K562 (cell line): ENCODE measurements at regions not wholly inside any gene's neighbourhood (a gene's known extent, or its start where the extent isn't known, plus 50 kb on each side); places are given as distances from the start of the nearest gene placed in this dataset.

Experiments used
- ATAC-seq: fragments of 200-7000 bp; cut with Tn5 transposase; 3 replicates; pipeline ENCODE4 v1.9.1; 2020; ENCODE audit warnings: moderate library complexity
- BruUV-seq: library from RNA; stranded (reverse); fragments of 400-500 nt; replicated peaks from 2 replicates; lab custom pipeline; 2021; lab: Mats Ljungman, UMichigan
- CTCF ChIA-PET: fragments of 300-600 bp; formaldehyde crosslinking; extraction: SDS; loops from one replicate; lab custom pipeline; 2021; ENCODE audit warnings: low intra/inter-chr PET ratio; lab: Yijun Ruan, JAX
- POLR2A ChIA-PET: fragments of 300-600, 350-650 bp; sonication (Branson Sonifier 250); formaldehyde crosslinking; extraction: SDS; loops from one replicate; lab custom pipeline; 2021; ENCODE audit warnings: antibody characterized with exemption, inconsistent platforms; lab: Yijun Ruan, JAX
- DNase-seq, 4 experiments: peaks; one replicate each; pipeline versions ENCODE4 v3.0.0 to v3.0.0-alpha.2; 2011 to 2018; ENCODE audit warnings: low spot score in 3 of 4, mixed read lengths in 3 of 4; ENCODE audit errors: extremely low read depth in 1 of 4
- FAIRE-seq: peaks from 2 replicates; lab custom pipeline; 2011; peaks lifted over from hg19 to GRCh38; lab: Jason Lieb, UNC
- H2AFZ ChIP-seq: 2 replicates; pipeline ENCODE4 v1.6.0; 2011; ENCODE audit warnings: low read depth, low read length, control low read depth, inconsistent platforms
- H3K27ac ChIP-seq: fragments of 200-600 bp; 3 replicates; pipeline ENCODE4 v1.8.0; 2011; ENCODE audit warnings: low read depth, mild to moderate bottlenecking, control low read depth, inconsistent platforms, low read length, moderate library complexity, mixed read lengths; ENCODE audit errors: extremely low read depth
- H3K27me3 ChIP-seq, 2 experiments: fragments of 300-600 bp in 1 of 2; 2 replicates in 1 of 2; 3 replicates in 1 of 2; pipeline versions ENCODE4 v1.6.0 to v1.8.0; 2011; ENCODE audit warnings: inconsistent platforms in 2 of 2, low read length in 2 of 2, mild to moderate bottlenecking in 1 of 2, mixed read lengths in 1 of 2, moderate library complexity in 1 of 2; ENCODE audit not compliant: control insufficient read depth in 2 of 2, insufficient read depth in 2 of 2
- H3K36me3 ChIP-seq: fragments of 300-600 bp; 3 replicates; pipeline ENCODE4 v1.8.0; 2011; ENCODE audit warnings: mild to moderate bottlenecking, low read length, inconsistent platforms; ENCODE audit not compliant: control insufficient read depth, insufficient read depth
- H3K4me1 ChIP-seq, 2 experiments: fragments of 200-600 bp in 1 of 2; replicated peaks in 1 of 2; 2 replicates in 1 of 2; 3 replicates in 1 of 2; pipeline versions ENCODE4 v1.5.1 to v1.8.0; 2011; ENCODE audit warnings: inconsistent platforms in 2 of 2, low read length in 2 of 2, mild to moderate bottlenecking in 1 of 2, mixed read lengths in 1 of 2, moderate library complexity in 1 of 2; ENCODE audit not compliant: control insufficient read depth in 2 of 2, insufficient read depth in 2 of 2
- H3K4me2 ChIP-seq: 2 replicates; pipeline ENCODE4 v1.6.1; 2011; ENCODE audit warnings: low read length, control low read depth, inconsistent platforms, mixed read lengths; ENCODE audit not compliant: insufficient read depth
- H3K4me3 ChIP-seq: fragments of 200-600 bp; sonication (generic), shearing (Covaris generic); 2 replicates; pipeline ENCODE4 v1.5.1; 2016; ENCODE audit warnings: control low read depth, inconsistent platforms
- H3K79me2 ChIP-seq: fragments of 200-600 bp; 3 replicates; pipeline ENCODE4 v1.8.0; 2011; ENCODE audit warnings: low read length, inconsistent platforms; ENCODE audit not compliant: control insufficient read depth, insufficient read depth
- H3K9ac ChIP-seq, 2 experiments: 2 replicates each; pipeline versions ENCODE4 v1.6.0 to v1.6.1; 2011; ENCODE audit warnings: low read depth in 2 of 2, low read length in 2 of 2, control low read depth in 1 of 2, inconsistent platforms in 1 of 2, mild to moderate bottlenecking in 1 of 2, mixed read lengths in 1 of 2; ENCODE audit not compliant: insufficient read depth in 1 of 2
- H3K9me1 ChIP-seq: one replicate; pipeline ENCODE4 v1.6.0; 2011; ENCODE audit warnings: inconsistent platforms, mild to moderate bottlenecking, low read length, moderate library complexity; ENCODE audit not compliant: control insufficient read depth, insufficient read depth
- H3K9me3 ChIP-seq: replicated peaks from 2 replicates; pipeline ENCODE4 v1.5.1; 2011; ENCODE audit warnings: low read depth, low read length, inconsistent platforms; ENCODE audit not compliant: control insufficient read depth, insufficient read depth
- H4K20me1 ChIP-seq: replicated peaks from 2 replicates; pipeline ENCODE4 v1.6.1; 2011; ENCODE audit warnings: low read length, inconsistent platforms, mixed read lengths; ENCODE audit not compliant: control insufficient read depth, insufficient read depth
- DACH1 ChIP-seq: fragments of 450-650 bp; IDR thresholded peaks from 2 replicates; pipeline ENCODE4 v1.6.1; 2018; ENCODE audit not compliant: partially characterized antibody
- ELF1 ChIP-seq: fragments of 200-800 bp; sonication (Bioruptor generic); IDR thresholded peaks from 2 replicates; pipeline ENCODE4 v1.6.1; 2016; ENCODE audit warnings: missing genetic modification characterization, missing compliant biosample characterization
- ETV1 ChIP-seq: fragments of 450-650 bp; conservative IDR thresholded peaks from 2 replicates; pipeline ENCODE4 v1.6.1; 2016; ENCODE audit warnings: missing genetic modification characterization, control low read depth, low read depth, missing compliant biosample characterization
- GABPA ChIP-seq: fragments of 200-800 bp; sonication (Bioruptor generic); conservative IDR thresholded peaks from 2 replicates; pipeline ENCODE4 v1.6.1; 2016; ENCODE audit warnings: low read depth, missing genetic modification characterization, missing compliant biosample characterization
- HLTF ChIP-seq: fragments of 450-650 bp; IDR thresholded peaks from 2 replicates; pipeline ENCODE4 v1.6.1; 2016
- NFE2 ChIP-seq: IDR thresholded peaks from 2 replicates; pipeline ENCODE4 v1.6.1; 2014; ENCODE audit warnings: antibody characterized with exemption, low read depth
- NRF1 ChIP-seq, 2 experiments: fragments of 450-650 bp; IDR thresholded peaks in 1 of 2; conservative IDR thresholded peaks in 1 of 2; 2 replicates each; pipeline ENCODE4 v1.6.1; 2014; ENCODE audit warnings: mild to moderate bottlenecking in 2 of 2
- SRSF7 ChIP-seq: fragments of 200-400 bp; formaldehyde crosslinking; optimal IDR thresholded peaks from 2 replicates; pipeline ENCODE3; 2017; ENCODE audit warnings: mild to moderate bottlenecking, low read depth, low read length
- TEAD1 ChIP-seq, 2 experiments: fragments of 450-650 bp in 1 of 2; sonication (generic) in 1 of 2; formaldehyde crosslinking; IDR thresholded peaks; 2 replicates each; pipeline versions ENCODE4 v1.4.0 to v1.8.0; 2020 to 2022; ENCODE audit warnings: mild to moderate bottlenecking in 2 of 2, missing genetic modification reagents in 1 of 2
- WGBS: fragments of 100-300 bp; shearing (Covaris generic); methylation state at CpG from one replicate; pipeline ENCODE4 v1.1.6; 2016; ENCODE audit warnings: low coverage, mixed read lengths; ENCODE audit not compliant: insufficient coverage; ENCODE audit errors: missing lambda C conversion rate; 5-methylcytosine and 5-hydroxymethylcytosine counted together
- in situ Hi-C: fragments of 300-500 bp; cut with MboI; formaldehyde crosslinking; loops from 4 replicates; pipeline ENCODE4 v1.15.0; 2018; ENCODE audit warnings: inconsistent platforms, mixed read lengths
- intact Hi-C: fragments of 100-400 bp; cut with micrococcal nuclease; formaldehyde crosslinking; loops from 2 replicates; pipeline ENCODE4 v1.14.2; 2022
- TF ChIP-seq, protein P1 (sequence below): sonication (generic); formaldehyde crosslinking; IDR thresholded peaks from 2 replicates; pipeline ENCODE4 v1.8.1; 2022; ENCODE audit warnings: missing genetic modification reagents

DNA sequence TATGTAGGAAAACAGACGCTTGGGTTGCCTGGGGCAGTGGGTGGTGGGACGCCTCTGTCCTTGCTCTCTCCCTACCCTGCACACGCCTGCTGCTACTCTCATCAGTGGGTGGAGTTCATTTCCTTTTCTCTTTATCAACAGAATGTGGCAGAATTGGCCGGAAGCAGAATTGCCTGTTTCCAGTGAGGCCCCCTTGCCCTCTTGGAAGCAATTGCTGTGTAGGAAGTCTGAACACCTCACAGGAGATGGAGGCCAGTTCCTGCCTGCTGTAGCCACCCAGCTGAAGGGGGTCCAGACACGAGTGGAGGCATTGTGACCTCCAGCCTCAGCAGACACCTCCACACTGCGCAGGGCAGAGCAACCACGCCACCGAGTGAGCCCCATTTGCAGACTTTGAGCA is 331.6 kb upstream of the ZNF32 start:
- Histone ChIP-seq H3K4me3 (no peak overlapping the region), H3K79me2 (no peaks in the 10 kb centered on the region), H3K4me1 (peaks cover 7 to 16% of the 10 kb centered on the region in 2 experiments; a peak in 4 of 5 replicates), H3K4me2 (peak overlapping the region; percentile 35; the same call in 1 of the 2 replicates), H3K9me3 (no peaks in the 10 kb centered on the region), H3K27me3 (peaks cover 0 to 13% of the 10 kb centered on the region in 2 experiments; a peak in 2 of 5 replicates), H3K36me3 (no peaks in the 10 kb centered on the region), H3K27ac (no peak overlapping the region), H2AFZ (peak overlapping the region; percentile 75), H3K9me1 (no peaks in the 10 kb centered on the region), H3K9ac (no peak overlapping the region; a peak in 1 of 4 replicates), H4K20me1 (no peaks in the 10 kb centered on the region)
- WGBS, result 9% methylated on average over 8 of the region's 8 CpGs
- intact Hi-C loops (no loop called here), in situ Hi-C loops (no loop called here)
- ChIA-PET POLR2A (no interaction called here), CTCF (interaction anchor here (0.6 kb wide), 1 partner anchor 560 kb away, joined by 3 read pairs; no protein-coding TSS in a partner anchor)
- ATAC-seq (peak; percentile 56), DNase-seq (peak in 1 of 4 experiments; percentile 7), FAIRE-seq (no peak)
- TF ChIP-seq NFE2 (no peak), SRSF7 (no peak), TEAD1 (CRISPR knock-in tag; IDR thresholded peaks at IDR 0.05) (no peak), GABPA (tag) (peak; percentile 49), ELF1 (tag) (peak; percentile 22; the same call in 1 of the 2 replicates), ETV1 (tag) (peak; percentile 57), HLTF (no peak), DACH1 (no peak), NRF1 (conservative IDR thresholded peaks at IDR 0.05 in 1 of 2, IDR thresholded peaks at IDR 0.05 in 1 of 2) (peak; percentile 12 to 43; a peak in 3 of 4 replicates)
- TF ChIP-seq, protein P1, sequence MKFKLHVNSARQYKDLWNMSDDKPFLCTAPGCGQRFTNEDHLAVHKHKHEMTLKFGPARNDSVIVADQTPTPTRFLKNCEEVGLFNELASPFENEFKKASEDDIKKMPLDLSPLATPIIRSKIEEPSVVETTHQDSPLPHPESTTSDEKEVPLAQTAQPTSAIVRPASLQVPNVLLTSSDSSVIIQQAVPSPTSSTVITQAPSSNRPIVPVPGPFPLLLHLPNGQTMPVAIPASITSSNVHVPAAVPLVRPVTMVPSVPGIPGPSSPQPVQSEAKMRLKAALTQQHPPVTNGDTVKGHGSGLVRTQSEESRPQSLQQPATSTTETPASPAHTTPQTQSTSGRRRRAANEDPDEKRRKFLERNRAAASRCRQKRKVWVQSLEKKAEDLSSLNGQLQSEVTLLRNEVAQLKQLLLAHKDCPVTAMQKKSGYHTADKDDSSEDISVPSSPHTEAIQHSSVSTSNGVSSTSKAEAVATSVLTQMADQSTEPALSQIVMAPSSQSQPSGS, result no peak
- BruUV-seq, result no TSS peak
